ENCODE measurements at regions not wholly inside any gene's neighbourhood (a gene's known extent, or its start where the extent isn't known, plus 50 kb on each side); places are given as distances from the start of the nearest gene placed in this dataset.

DNA sequence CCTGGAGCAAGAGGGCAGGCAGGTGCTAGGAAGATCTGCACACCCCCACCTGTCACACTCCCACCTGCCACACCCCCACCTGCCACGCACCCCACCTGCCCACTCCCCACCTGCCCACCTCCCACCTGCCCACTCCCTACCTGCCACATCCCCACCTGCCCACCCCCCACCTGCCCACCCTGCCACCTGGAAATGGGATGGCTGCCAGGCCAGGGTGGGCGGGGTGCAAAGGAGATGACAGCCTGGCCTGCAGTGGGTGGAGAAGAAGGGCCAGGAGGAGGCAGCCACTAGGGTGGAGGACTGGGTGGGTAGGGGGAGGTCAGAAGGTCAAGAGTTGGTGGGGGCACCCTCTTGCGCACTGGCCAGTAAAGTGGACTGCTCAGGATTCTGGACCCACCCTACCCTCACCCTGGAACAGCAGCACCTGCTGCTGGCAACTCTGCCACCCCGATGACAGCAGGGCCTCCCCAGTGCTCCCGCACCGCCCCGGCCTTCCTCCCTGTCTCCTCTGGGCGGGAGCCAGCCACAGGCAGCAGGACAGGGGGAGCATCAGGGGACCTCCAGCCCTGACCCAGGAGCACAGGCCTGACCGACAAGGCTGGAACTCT is 66.8 kb upstream of the NKX1-1 start:
- TF ChIP-seq SPI1 (IDR thresholded peaks at IDR 0.05; ENCODE audit: borderline replicate concordance, low read depth) (no peak), GABPA (IDR thresholded peaks at IDR 0.05; ENCODE audit: low read depth) (no peak), POLR2AphosphoS5 (IDR thresholded peaks at IDR 0.05; ENCODE audit: low read depth) (no peak)
- TF ChIP-seq, protein P1, sequence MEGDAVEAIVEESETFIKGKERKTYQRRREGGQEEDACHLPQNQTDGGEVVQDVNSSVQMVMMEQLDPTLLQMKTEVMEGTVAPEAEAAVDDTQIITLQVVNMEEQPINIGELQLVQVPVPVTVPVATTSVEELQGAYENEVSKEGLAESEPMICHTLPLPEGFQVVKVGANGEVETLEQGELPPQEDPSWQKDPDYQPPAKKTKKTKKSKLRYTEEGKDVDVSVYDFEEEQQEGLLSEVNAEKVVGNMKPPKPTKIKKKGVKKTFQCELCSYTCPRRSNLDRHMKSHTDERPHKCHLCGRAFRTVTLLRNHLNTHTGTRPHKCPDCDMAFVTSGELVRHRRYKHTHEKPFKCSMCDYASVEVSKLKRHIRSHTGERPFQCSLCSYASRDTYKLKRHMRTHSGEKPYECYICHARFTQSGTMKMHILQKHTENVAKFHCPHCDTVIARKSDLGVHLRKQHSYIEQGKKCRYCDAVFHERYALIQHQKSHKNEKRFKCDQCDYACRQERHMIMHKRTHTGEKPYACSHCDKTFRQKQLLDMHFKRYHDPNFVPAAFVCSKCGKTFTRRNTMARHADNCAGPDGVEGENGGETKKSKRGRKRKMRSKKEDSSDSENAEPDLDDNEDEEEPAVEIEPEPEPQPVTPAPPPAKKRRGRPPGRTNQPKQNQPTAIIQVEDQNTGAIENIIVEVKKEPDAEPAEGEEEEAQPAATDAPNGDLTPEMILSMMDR (IDR thresholded peaks at IDR 0.05; ENCODE audit: insufficient read depth, low read length) = no peak
- TF ChIP-seq, protein P2, sequence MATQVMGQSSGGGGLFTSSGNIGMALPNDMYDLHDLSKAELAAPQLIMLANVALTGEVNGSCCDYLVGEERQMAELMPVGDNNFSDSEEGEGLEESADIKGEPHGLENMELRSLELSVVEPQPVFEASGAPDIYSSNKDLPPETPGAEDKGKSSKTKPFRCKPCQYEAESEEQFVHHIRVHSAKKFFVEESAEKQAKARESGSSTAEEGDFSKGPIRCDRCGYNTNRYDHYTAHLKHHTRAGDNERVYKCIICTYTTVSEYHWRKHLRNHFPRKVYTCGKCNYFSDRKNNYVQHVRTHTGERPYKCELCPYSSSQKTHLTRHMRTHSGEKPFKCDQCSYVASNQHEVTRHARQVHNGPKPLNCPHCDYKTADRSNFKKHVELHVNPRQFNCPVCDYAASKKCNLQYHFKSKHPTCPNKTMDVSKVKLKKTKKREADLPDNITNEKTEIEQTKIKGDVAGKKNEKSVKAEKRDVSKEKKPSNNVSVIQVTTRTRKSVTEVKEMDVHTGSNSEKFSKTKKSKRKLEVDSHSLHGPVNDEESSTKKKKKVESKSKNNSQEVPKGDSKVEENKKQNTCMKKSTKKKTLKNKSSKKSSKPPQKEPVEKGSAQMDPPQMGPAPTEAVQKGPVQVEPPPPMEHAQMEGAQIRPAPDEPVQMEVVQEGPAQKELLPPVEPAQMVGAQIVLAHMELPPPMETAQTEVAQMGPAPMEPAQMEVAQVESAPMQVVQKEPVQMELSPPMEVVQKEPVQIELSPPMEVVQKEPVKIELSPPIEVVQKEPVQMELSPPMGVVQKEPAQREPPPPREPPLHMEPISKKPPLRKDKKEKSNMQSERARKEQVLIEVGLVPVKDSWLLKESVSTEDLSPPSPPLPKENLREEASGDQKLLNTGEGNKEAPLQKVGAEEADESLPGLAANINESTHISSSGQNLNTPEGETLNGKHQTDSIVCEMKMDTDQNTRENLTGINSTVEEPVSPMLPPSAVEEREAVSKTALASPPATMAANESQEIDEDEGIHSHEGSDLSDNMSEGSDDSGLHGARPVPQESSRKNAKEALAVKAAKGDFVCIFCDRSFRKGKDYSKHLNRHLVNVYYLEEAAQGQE (IDR thresholded peaks at IDR 0.05; ENCODE audit: insufficient replicate concordance, low read depth) = no peak
- no peak overlapping the region for H3K4me3 ChIP-seq (replicated peaks; ENCODE audit: insufficient read depth, low read length)
- no peak overlapping the region for H3K27ac ChIP-seq (replicated peaks)
- peaks cover 5% of the 10 kb centered on the region for H3K27me3 ChIP-seq (ENCODE audit: insufficient read depth, poor library complexity, severe bottlenecking)
- DNase-seq (ENCODE audit: low read depth in 1 of 2, low spot score in 1 of 2) = no peak

DNA sequence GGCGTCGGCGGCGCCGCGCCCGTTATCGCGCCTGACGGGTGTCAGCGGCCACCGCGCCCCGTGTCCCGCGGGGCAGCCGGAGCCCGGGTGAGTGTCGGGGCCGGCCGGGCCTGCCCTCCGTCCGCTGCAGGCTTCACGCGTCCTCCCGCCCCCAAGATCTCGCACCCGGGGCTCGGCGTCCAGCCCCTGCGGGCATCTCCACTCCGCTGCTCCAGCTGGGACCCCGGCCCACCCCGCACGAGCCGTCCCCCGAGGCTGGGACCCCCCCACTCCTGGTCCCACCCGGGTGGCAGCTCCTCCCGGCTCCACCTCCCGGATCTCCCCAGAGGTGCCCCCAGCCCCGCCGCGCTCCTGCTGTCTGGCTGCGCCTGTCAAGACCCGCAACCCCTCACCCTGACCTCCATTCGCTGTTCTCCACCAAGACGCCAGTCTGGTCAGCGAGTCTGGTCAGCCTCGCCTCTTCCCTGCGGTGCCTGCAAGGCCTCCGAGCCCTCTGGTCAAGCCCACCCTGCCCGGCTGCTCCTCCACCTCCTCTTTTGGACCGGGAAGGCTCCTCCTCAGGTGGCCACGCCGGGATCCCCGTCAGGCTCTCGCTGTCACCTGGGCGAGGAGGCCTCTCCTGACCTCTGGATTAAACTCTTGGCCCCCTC is 66.0 kb upstream of the NKX1-1 start:
- Histone ChIP-seq H3K4me3 (replicated peaks; ENCODE audit: insufficient read depth, low read length) (no peak overlapping the region), H3K27ac (replicated peaks) (no peak overlapping the region), H3K27me3 (ENCODE audit: insufficient read depth, poor library complexity, severe bottlenecking) (peaks cover 5% of the 10 kb centered on the region)
- DNase-seq (ENCODE audit: low read depth in 1 of 2, low spot score in 1 of 2) = no peak
- no peak for TF ChIP-seq GABPA (IDR thresholded peaks at IDR 0.05; ENCODE audit: low read depth)
- TF ChIP-seq, protein P1 (IDR thresholded peaks at IDR 0.05; ENCODE audit: insufficient read depth, low read length) = no peak
- TF ChIP-seq, protein P2 (IDR thresholded peaks at IDR 0.05; ENCODE audit: insufficient replicate concordance, low read depth) = no peak

DNA sequence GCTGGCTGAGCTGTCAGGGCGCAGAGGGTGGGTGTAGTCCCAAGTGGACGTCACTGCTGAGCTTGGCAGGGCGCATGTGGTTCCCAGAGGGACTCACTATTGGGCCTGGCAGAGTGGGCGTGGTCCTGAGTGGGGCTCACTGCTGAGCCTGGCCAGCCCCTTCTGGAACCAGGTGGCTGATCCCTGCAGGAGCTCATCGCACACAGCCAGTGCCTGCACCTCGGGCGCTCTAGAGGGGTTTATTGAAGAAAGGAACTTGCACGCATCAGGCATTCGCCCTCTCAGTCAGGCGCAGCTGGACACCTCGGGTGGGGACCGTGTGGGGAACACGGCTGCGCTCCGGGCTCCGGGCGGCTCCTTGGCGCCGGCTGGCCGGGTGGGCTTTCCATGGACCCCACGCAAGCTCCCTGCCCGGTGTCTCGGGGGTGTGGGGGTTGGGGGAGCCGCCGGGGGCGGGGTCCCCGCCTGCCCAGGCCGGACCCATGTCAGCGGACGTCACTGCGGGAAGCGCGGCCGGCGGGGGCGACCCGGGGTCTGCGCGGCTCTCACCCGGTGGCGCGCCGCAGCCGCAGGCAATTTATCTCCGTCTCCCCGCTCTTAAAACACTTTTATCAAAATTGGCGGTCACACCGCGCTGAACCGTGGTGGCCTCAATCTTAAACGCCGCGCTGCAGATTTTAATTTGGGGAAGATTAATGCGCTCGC is 65.4 kb upstream of the NKX1-1 start:
- Histone ChIP-seq H3K27me3 (ENCODE audit: insufficient read depth, poor library complexity, severe bottlenecking) (peaks cover 5% of the 10 kb centered on the region), H3K27ac (replicated peaks) (no peak overlapping the region), H3K4me3 (replicated peaks; ENCODE audit: insufficient read depth, low read length) (no peak overlapping the region)
- DNase-seq (ENCODE audit: low read depth in 1 of 2, low spot score in 1 of 2) = no peak
- TF ChIP-seq GABPA (IDR thresholded peaks at IDR 0.05; ENCODE audit: low read depth) (no peak), POLR2AphosphoS5 (IDR thresholded peaks at IDR 0.05; ENCODE audit: low read depth) (no peak), SPI1 (IDR thresholded peaks at IDR 0.05; ENCODE audit: borderline replicate concordance, low read depth) (no peak)
- TF ChIP-seq, protein P1 (IDR thresholded peaks at IDR 0.05; ENCODE audit: insufficient read depth, low read length) = no peak
- TF ChIP-seq, protein P2 (IDR thresholded peaks at IDR 0.05; ENCODE audit: insufficient replicate concordance, low read depth) = no peak
